DOHH2 (cell line): ENCODE measurements at regions not wholly inside any gene's neighbourhood (a gene's known extent, or its start where the extent isn't known, plus 50 kb on each side); places are given as distances from the start of the nearest gene placed in this dataset.

Experiments
- H3F3A ChIP-seq: fragments of 200-600 bp; sonication (generic), shearing (Covaris generic); 2 replicates; pipeline ENCODE4 v1.6.0; 2016; ENCODE audit warnings: antibody characterized with exemption, mild to moderate bottlenecking; ENCODE audit not compliant: control insufficient read depth, insufficient read depth
- H3K27ac ChIP-seq: fragments of 200-600 bp; sonication (generic); 2 replicates; pipeline ENCODE4 v1.5.1; 2014; ENCODE audit warnings: low read depth, mild to moderate bottlenecking, low read length, moderate library complexity
- H3K27me3 ChIP-seq: fragments of 200-600 bp; sonication (generic); 2 replicates; pipeline ENCODE4 v1.6.1; 2014; ENCODE audit warnings: mild to moderate bottlenecking, low read length, mixed read lengths; ENCODE audit not compliant: control insufficient read depth
- H3K36me3 ChIP-seq: fragments of 200-600 bp; sonication (generic); 2 replicates; pipeline ENCODE4 v1.6.1; 2014; ENCODE audit warnings: mild to moderate bottlenecking, low read length, moderate library complexity, mixed read lengths; ENCODE audit not compliant: control insufficient read depth
- H3K4me1 ChIP-seq: fragments of 200-600 bp; sonication (generic); 2 replicates; pipeline ENCODE4 v1.6.1; 2014; ENCODE audit warnings: mild to moderate bottlenecking, low read length, mixed read lengths; ENCODE audit not compliant: control insufficient read depth
- H3K4me2 ChIP-seq: fragments of 200-600 bp; sonication (generic); 2 replicates; pipeline ENCODE4 v1.6.0; 2014; ENCODE audit warnings: mild to moderate bottlenecking, low read length, moderate library complexity
- H3K4me3 ChIP-seq: fragments of 200-600 bp; sonication (generic); 2 replicates; pipeline ENCODE4 v1.5.1; 2014; ENCODE audit warnings: mild to moderate bottlenecking, low read length, mixed read lengths
- H3K79me2 ChIP-seq: fragments of 200-600 bp; sonication (generic); 2 replicates; pipeline ENCODE4 v1.6.1; 2014; ENCODE audit warnings: mild to moderate bottlenecking, low read length, mixed read lengths; ENCODE audit not compliant: control insufficient read depth
- H3K9me2 ChIP-seq: fragments of 200-600 bp; sonication (generic); replicated peaks from 2 replicates; pipeline ENCODE4 v1.6.1; 2014; ENCODE audit warnings: mild to moderate bottlenecking, low read length, mixed read lengths; ENCODE audit not compliant: control insufficient read depth
- H3K9me3 ChIP-seq: fragments of 200-600 bp; sonication (generic); 2 replicates; pipeline ENCODE4 v1.6.1; 2014; ENCODE audit warnings: antibody characterized with exemption, low read length, mixed read lengths; ENCODE audit not compliant: control insufficient read depth, insufficient read depth
- H4K20me1 ChIP-seq: fragments of 200-600 bp; sonication (generic); 2 replicates; pipeline ENCODE4 v1.6.0; 2014; ENCODE audit warnings: low read depth, mild to moderate bottlenecking, antibody characterized with exemption, low read length, moderate library complexity; ENCODE audit not compliant: control insufficient read depth, insufficient read depth
- CTCF ChIP-seq: fragments of 200-600 bp; sonication (generic); IDR thresholded peaks from one replicate; pipeline ENCODE4 v1.5.1; 2014; ENCODE audit warnings: antibody characterized with exemption, mild to moderate bottlenecking, low read depth, low read length; ENCODE audit not compliant: poor library complexity, severe bottlenecking
- EZH2phosphoT487 ChIP-seq: fragments of 200-600 bp; sonication (generic); IDR thresholded peaks from 2 replicates; pipeline ENCODE4 v1.6.1; 2017; ENCODE audit warnings: borderline replicate concordance, mild to moderate bottlenecking, antibody characterized with exemption, low read length, moderate library complexity, mixed read lengths

DNA sequence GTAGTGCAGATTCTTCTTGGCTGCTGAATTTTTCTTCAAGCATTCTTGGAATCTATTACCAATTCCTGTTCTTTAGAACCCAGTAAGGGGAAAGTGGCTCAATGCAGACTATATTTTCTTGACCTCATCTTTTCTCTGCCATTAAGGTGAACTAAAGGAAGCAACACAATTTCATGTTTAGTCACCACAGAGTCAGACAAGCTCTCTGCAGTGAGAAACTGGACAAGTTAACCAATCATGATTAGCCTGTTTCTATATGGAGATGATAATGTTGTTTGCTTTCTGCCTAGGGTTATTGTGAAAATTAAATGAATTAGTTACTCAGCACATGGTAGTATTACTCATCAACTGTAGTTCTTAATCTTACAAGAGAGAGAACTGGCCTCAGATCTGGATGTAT is 1075.1 kb downstream of the AGBL1 start:
- TF ChIP-seq EZH2phosphoT487 (no peak), CTCF (no peak)
- Histone ChIP-seq H3K9me3 (no peaks in the 10 kb centered on the region), H3K4me2 (no peak overlapping the region), H3K4me3 (no peak overlapping the region), H3K4me1 (no peaks in the 10 kb centered on the region), H3K27me3 (no peaks in the 10 kb centered on the region), H3F3A (no peaks in the 10 kb centered on the region), H3K27ac (no peak overlapping the region), H3K9me2 (no peaks in the 10 kb centered on the region), H3K36me3 (no peaks in the 10 kb centered on the region), H4K20me1 (no peaks in the 10 kb centered on the region), H3K79me2 (no peaks in the 10 kb centered on the region)

- Histone ChIP-seq H3K79me2 (no peaks in the 10 kb centered on the region), H3K27ac (no peak overlapping the region), H3K4me2 (no peak overlapping the region), H3K9me2 (no peaks in the 10 kb centered on the region), H3K4me3 (no peak overlapping the region), H3K27me3 (no peaks in the 10 kb centered on the region), H3K36me3 (no peaks in the 10 kb centered on the region), H3K4me1 (no peaks in the 10 kb centered on the region), H3F3A (no peaks in the 10 kb centered on the region), H3K9me3 (no peaks in the 10 kb centered on the region), H4K20me1 (no peaks in the 10 kb centered on the region)
- TF ChIP-seq CTCF (no peak), EZH2phosphoT487 (no peak)
These were observed 1071.6 kb downstream of the AGBL1 start for GRCh38 chr15:87151202-87151748.

GRCh38 chr15:87145696-87146095 is 1066.0 kb downstream of the AGBL1 start:
- no peaks in the 10 kb centered on the region for H3F3A ChIP-seq
- TF ChIP-seq CTCF (no peak), EZH2phosphoT487 (no peak)
- H3K4me1 ChIP-seq: no peaks in the 10 kb centered on the region
- H3K4me2 ChIP-seq: no peak overlapping the region
- no peaks in the 10 kb centered on the region; the same call in 1 of the 2 replicates for H3K9me3 ChIP-seq
- no peaks in the 10 kb centered on the region for H3K79me2 ChIP-seq
- no peaks in the 10 kb centered on the region for H4K20me1 ChIP-seq
- no peak overlapping the region for H3K27ac ChIP-seq
- no peaks in the 10 kb centered on the region for H3K9me2 ChIP-seq
- H3K36me3 ChIP-seq: no peaks in the 10 kb centered on the region
- no peaks in the 10 kb centered on the region for H3K27me3 ChIP-seq
- no peak overlapping the region for H3K4me3 ChIP-seq

DNA sequence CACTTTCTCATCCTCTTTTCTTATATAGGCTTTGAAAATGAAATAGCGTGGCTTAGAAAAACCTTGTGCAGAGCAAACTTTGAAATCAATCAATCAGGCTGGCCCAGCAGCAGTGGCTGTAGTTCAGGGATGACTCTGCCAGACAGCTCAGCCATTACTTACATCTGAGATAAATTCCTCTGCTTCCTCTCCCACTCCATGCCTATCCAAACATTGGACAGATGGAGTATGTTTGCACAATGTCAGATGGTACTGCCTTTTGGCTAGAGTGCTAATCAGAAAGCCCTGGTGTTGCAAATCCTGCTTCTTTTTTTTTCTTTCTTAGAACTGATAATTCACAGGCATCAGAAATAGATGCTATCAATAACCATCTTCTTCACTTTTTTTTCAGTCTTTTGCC is 1065.1 kb downstream of the AGBL1 start:
- Histone ChIP-seq H3K79me2 (no peaks in the 10 kb centered on the region), H3K9me3 (no peaks in the 10 kb centered on the region; the same call in 1 of the 2 replicates), H3K4me2 (no peak overlapping the region), H3K36me3 (no peaks in the 10 kb centered on the region), H3K4me1 (no peaks in the 10 kb centered on the region), H3K9me2 (no peaks in the 10 kb centered on the region), H3K27ac (no peak overlapping the region), H3F3A (no peaks in the 10 kb centered on the region), H3K27me3 (no peaks in the 10 kb centered on the region), H3K4me3 (no peak overlapping the region), H4K20me1 (no peaks in the 10 kb centered on the region)
- TF ChIP-seq EZH2phosphoT487 (no peak), CTCF (no peak)
